ENCODE measurements at regions not wholly inside any gene's neighbourhood (a gene's known extent, or its start where the extent isn't known, plus 50 kb on each side); places are given as distances from the start of the nearest gene placed in this dataset.

DNA sequence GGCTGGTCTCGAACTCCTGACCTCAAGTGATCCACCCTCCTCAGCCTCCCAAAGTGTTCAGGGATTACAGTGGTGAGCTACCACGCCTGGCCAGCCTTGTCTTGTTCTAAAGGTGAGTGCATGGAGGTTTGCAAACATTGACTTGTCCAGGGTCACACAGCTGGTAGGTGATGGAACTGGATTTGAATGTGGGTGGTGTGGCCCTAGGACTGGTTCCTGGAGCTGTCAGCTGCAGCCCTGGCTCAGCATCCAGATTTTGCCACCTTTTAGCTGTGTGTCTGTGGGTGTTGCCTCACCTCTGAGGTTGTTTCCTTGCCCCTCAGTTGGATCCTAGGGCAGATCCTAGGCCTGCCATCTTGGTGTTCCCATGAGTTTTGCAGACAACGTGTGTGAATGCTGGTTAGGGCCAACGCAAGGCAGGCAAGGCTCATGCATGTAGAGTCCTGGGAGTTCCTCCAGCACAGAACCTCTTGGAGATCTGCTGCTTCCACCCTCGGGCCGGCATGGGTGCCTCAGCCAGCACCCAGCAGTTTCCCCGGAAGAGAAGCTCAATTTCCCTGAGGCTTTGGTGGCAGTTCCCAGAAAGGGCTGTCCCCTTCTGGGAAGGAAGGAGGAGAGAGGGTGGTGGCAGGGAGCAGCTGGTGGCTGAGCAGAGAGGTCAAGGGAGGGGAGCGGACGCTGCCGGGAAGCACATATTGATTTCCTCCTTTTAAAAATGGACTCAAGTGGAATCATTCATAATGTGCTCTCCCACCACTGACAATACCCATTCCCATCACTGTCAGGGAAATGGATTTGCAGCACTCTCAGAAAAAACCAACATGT lies 127.6 kb upstream of the HS6ST1 start:
- Histone ChIP-seq H3K9me3 (ENCODE audit: control insufficient read depth, insufficient read depth, low read length) (no peaks in the 10 kb centered on the region; the same call in 1 of the 2 replicates), H3K27ac (ENCODE audit: low read depth, low read length) (no peak overlapping the region), H3K4me3 (ENCODE audit: low read depth, low read length) (no peak overlapping the region), H3K27me3 (ENCODE audit: control insufficient read depth, insufficient read depth, low read length) (no peaks in the 10 kb centered on the region)
- TF ChIP-seq, protein P1, sequence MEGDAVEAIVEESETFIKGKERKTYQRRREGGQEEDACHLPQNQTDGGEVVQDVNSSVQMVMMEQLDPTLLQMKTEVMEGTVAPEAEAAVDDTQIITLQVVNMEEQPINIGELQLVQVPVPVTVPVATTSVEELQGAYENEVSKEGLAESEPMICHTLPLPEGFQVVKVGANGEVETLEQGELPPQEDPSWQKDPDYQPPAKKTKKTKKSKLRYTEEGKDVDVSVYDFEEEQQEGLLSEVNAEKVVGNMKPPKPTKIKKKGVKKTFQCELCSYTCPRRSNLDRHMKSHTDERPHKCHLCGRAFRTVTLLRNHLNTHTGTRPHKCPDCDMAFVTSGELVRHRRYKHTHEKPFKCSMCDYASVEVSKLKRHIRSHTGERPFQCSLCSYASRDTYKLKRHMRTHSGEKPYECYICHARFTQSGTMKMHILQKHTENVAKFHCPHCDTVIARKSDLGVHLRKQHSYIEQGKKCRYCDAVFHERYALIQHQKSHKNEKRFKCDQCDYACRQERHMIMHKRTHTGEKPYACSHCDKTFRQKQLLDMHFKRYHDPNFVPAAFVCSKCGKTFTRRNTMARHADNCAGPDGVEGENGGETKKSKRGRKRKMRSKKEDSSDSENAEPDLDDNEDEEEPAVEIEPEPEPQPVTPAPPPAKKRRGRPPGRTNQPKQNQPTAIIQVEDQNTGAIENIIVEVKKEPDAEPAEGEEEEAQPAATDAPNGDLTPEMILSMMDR (IDR thresholded peaks at IDR 0.05; ENCODE audit: low read depth, low read length) = no peak
- ChIA-PET CTCF (interaction anchor here (0.6 to 0.7 kb wide), 2 partner anchors 181 to 289 kb away, joined by 3 to 10 read pairs; no protein-coding TSS in a partner anchor), POLR2A (no interaction called here)
- no peak for DNase-seq (ENCODE audit: low read depth, low spot score)

DNA sequence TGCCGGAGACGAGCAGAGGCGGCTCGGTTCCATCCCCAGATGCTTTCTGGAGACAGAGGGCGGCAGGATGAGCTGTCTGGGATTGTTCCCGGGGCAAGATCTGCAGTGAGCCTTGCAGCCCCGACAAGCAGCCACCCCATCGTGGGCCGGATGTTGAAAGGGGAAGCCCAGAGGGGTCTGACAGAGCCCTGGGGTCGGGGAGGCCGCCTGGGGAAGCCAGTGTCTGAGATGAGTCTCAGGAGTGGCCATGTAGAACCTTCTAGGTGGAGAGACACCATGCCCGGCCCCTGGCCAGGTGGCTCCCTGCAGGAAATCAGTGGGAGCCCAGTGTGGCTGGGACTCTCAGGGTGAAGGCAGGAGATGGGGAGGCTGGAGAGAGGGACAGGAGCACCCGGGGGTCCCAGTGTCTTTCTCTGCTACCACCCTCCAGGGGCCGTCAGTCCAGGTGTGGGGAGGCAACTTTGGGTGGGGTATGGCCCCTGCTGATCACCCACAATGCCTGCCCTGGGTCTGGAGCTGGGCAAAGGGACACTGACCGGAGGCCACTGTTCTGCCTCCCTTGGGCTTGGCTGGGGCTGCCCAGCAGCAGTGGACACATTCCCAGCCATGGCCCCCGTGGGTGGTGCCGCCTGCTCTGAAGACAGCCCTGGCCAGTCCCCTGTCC lies 128.3 kb upstream of the HS6ST1 start:
- H3K4me3 ChIP-seq (ENCODE audit: low read depth, low read length) = no peak overlapping the region

DNA sequence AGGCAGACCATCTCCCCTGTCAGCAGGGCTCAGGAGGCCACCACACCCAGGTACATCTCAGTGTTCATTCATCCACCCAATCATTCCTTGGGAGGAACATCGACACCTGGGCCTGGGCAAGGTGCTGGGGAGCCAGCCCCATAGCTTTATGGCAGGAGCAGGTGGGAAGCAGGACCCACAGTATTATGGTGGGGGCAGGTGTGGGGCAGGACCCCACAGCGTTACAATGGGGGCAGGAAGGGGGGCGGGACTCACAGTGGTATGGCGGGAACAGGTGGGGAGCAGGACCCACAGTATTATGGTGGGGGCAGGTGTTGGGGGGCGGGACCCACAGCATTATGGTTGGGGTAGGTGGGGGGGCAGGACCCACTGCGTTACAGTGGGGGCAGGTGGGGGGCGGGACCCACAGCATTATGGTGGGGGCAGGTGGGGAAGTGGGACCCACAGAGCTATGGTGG lies 128.9 kb upstream of the HS6ST1 start:
- Histone ChIP-seq H3K4me3 (ENCODE audit: low read depth, low read length) (no peak overlapping the region), H3K9me3 (ENCODE audit: control insufficient read depth, insufficient read depth, low read length) (no peaks in the 10 kb centered on the region; the same call in 1 of the 2 replicates), H3K27me3 (ENCODE audit: control insufficient read depth, insufficient read depth, low read length) (peaks cover 3% of the 10 kb centered on the region), H3K27ac (ENCODE audit: low read depth, low read length) (no peak overlapping the region)
- TF ChIP-seq, protein P1 (IDR thresholded peaks at IDR 0.05; ENCODE audit: low read depth, low read length) = no peak
- CTCF ChIA-PET = no interaction called here
- POLR2A ChIA-PET = no interaction called here
- DNase-seq (ENCODE audit: low read depth, low spot score) = no peak

More for the DNA sequence above, 128.3 kb upstream of the HS6ST1 start:
- Histone ChIP-seq H3K27me3 (ENCODE audit: control insufficient read depth, insufficient read depth, low read length) (no peaks in the 10 kb centered on the region), H3K9me3 (ENCODE audit: control insufficient read depth, insufficient read depth, low read length) (no peaks in the 10 kb centered on the region; the same call in 1 of the 2 replicates), H3K27ac (ENCODE audit: low read depth, low read length) (no peak overlapping the region)
- TF ChIP-seq, protein P1 (IDR thresholded peaks at IDR 0.05; ENCODE audit: low read depth, low read length) = no peak
- CTCF ChIA-PET = no interaction called here
- DNase-seq (ENCODE audit: low read depth, low spot score) = no peak
- POLR2A ChIA-PET = no interaction called here

DNA sequence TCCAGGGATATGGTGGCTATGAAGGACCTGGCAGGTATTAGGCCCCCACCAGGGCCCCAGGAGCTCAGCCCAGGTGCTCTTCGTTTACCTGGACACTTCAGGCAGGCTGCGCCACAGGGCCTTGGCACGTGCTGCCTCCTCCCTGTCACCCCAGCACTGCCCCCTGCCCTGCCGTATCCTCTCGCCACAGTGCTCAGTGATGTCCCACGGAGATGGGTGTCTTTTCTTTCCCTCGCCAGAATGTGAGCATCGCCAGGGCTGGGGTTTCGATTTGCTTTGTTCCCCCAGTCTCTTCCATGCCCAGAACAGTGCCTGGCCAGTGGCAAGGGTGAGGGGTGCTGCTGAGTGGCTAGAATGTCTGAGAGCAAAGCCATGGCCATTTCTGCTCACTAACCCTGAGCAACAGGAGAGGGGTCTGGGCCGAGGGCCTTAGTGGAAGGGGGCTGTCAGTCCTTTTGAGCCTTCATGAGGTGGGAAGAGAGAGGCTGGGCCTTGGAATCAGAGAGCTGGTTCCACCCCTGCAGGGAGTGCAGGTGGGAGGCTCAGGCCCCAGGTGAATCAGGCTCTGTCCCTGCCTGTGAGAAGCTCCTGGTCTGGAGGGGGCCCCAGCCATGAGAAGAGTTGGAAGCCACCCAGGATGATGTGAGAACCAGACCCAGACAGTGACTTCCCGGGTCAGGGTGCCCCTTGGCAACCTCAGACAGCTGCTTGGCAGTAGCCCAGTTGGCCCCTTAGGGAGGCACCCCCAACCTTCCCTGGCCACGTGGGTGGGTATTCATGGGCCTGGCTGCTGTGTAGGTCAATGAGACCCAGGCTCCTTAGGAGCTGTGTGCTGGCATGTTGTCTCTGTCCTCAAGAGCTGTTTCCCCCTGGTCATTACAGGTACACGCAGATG lies 129.9 kb upstream of the HS6ST1 start:
- POLR2A ChIA-PET = no interaction called here
- no peak overlapping the region for H3K4me3 ChIP-seq (ENCODE audit: low read depth, low read length)

More for the DNA sequence above, 129.9 kb upstream of the HS6ST1 start:
- DNase-seq (ENCODE audit: low read depth, low spot score) = no peak
- Histone ChIP-seq H3K27ac (ENCODE audit: low read depth, low read length) (no peak overlapping the region), H3K27me3 (ENCODE audit: control insufficient read depth, insufficient read depth, low read length) (peaks cover 11% of the 10 kb centered on the region), H3K9me3 (ENCODE audit: control insufficient read depth, insufficient read depth, low read length) (no peaks in the 10 kb centered on the region; the same call in 1 of the 2 replicates)
- TF ChIP-seq, protein P1 (IDR thresholded peaks at IDR 0.05; ENCODE audit: low read depth, low read length) = no peak
- CTCF ChIA-PET = no interaction called here

Measured in AG04450 (cell line).